HUES48 (cell line): ENCODE measurements at regions not wholly inside any gene's neighbourhood (a gene's known extent, or its start where the extent isn't known, plus 50 kb on each side); places are given as distances from the start of the nearest gene placed in this dataset.

ENCODE experiments used
- H3K27ac ChIP-seq: one replicate; pipeline ENCODE4 v1.7.0; 2013; ENCODE audit warnings: low read depth, low read length, inconsistent platforms
- H3K27me3 ChIP-seq: 2 replicates; pipeline ENCODE4 v1.6.1; 2013; ENCODE audit warnings: mild to moderate bottlenecking, low read length; ENCODE audit not compliant: control insufficient read depth, insufficient read depth
- H3K36me3 ChIP-seq: 2 replicates; pipeline ENCODE4 v1.6.1; 2013; ENCODE audit warnings: low read length; ENCODE audit not compliant: control insufficient read depth, insufficient read depth
- H3K4me1 ChIP-seq: 2 replicates; pipeline ENCODE4 v1.6.1; 2013; ENCODE audit warnings: mild to moderate bottlenecking, low read length; ENCODE audit not compliant: control insufficient read depth, insufficient read depth
- H3K4me3 ChIP-seq: 2 replicates; pipeline ENCODE4 v1.5.1; 2013; ENCODE audit warnings: mild to moderate bottlenecking, low read depth, low read length
- H3K9ac ChIP-seq: 2 replicates; pipeline ENCODE4 v1.6.1; 2013; ENCODE audit warnings: mild to moderate bottlenecking, low read depth, low read length, moderate library complexity
- H3K9me3 ChIP-seq: 2 replicates; pipeline ENCODE4 v1.6.1; 2013; ENCODE audit warnings: low read length; ENCODE audit not compliant: control insufficient read depth, insufficient read depth

DNA sequence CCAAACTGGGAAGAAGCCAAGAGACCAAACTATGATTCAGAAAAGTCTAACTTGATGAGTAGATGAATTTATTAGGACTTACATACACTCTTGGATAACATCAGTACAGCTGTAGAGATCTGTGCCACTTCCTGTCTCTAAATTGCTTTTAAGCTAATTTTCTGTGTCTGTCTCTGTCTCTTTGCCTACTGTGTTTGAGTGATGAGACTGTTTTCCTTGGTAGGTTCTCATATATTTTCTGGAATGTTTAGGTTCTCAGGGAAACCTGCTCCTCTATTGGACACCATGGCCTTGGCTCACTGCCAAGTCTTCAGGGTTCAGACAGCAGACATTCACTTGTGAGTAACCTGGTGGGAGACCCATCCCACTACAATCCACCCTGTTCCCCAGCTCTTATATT lies 103.5 kb upstream of the KIF2B start:
- H3K27me3 ChIP-seq, result no peaks in the 10 kb centered on the region
- H3K9me3 ChIP-seq, result no peaks in the 10 kb centered on the region
- no peaks in the 10 kb centered on the region for H3K36me3 ChIP-seq
- H3K4me1 ChIP-seq, result no peaks in the 10 kb centered on the region
- no peak overlapping the region for H3K27ac ChIP-seq
- H3K9ac ChIP-seq, result no peak overlapping the region
- H3K4me3 ChIP-seq, result no peak overlapping the region

DNA sequence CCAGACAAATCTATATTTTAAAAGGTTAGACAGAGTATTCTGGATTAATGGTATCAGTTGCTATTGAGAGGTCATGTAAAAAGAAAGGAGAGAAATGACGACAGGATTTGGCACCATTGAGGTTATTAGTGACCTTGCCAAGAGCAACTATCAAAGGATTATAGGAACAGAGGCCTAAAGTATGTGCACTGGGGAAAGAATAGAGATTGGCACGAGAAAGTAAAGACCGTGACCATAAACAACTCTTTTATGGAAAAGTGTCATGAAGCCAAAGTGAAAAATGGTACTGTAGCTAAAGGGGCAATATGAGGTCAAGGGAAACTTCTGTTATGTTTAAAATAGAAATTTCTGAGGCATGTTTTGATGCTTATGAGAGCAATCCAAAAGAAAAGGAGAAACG lies 115.2 kb upstream of the KIF2B start:
- no peak overlapping the region for H3K4me3 ChIP-seq
- no peak overlapping the region for H3K27ac ChIP-seq
- no peak overlapping the region for H3K9ac ChIP-seq
- H3K36me3 ChIP-seq, result no peaks in the 10 kb centered on the region
- no peaks in the 10 kb centered on the region for H3K4me1 ChIP-seq
- H3K27me3 ChIP-seq, result no peaks in the 10 kb centered on the region
- no peaks in the 10 kb centered on the region; the same call in none of the 2 replicates for H3K9me3 ChIP-seq

DNA sequence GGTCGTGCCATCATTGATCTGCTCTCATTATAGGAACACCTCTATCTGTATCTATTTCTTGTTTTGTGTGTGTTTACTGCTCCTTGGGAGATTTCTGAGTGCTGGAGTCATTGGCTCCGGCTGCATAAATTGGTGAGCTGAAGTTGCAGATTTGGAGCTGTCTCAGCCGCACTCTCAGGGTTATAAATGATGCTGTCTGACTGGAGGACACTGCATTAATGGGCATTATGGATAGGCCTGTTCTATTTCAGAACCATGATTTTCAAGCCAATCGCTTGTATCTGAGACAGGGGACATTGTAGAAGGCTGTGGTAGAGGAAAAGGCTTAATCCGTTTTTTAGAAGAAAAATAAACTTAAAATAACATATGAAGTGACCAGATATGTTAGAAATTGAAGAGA lies 126.4 kb upstream of the KIF2B start:
- Histone ChIP-seq H3K27ac (no peak overlapping the region), H3K9me3 (no peaks in the 10 kb centered on the region), H3K36me3 (no peaks in the 10 kb centered on the region), H3K27me3 (no peaks in the 10 kb centered on the region), H3K4me1 (no peaks in the 10 kb centered on the region), H3K9ac (no peak overlapping the region), H3K4me3 (no peak overlapping the region)

DNA sequence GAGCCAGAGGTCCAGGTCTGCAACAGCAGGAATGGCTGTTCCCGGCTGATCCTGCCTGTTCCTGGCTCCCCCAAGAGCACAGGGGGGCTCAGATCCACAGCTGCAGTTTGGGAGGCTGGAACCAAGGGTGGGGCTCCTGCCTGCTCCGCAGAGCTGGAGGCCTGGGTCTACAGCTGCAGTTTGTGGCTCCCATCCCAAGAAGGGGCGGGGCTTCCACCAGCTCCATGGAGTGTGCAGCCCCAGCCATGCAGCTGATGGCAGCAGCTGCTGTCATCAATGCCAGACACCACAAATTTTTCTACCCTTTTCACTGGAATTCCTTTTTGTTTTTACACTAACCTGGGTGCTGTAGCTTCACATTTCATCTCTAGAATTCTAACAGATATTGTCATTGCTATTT lies 135.4 kb upstream of the KIF2B start:
- 0 out of 2 replicates have a peak, but pooled peaks cover 8% of the 10 kb centered on the region for H3K9me3 ChIP-seq

DNA sequence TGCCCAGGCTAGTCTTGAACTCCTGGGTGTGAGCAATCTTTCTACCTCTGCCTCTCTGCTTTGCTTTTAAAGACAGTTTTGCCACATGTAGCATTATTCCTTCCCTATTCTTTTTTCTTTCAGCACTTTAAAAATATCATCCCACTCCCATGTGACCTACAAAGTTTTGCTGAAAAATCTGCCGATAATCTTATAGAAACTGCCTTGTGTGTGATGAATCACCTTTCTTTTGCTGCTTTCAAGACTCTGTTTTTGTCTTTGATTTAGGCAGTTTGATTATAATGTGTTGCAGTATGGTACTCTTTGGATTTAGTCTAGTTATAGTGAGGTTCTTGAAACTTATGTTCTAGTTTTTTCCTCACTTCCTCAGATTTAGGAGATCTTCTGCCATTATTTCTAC lies 142.0 kb upstream of the KIF2B start:
- H3K27me3 ChIP-seq, result no peaks in the 10 kb centered on the region
- no peak overlapping the region for H3K4me3 ChIP-seq
- no peak overlapping the region for H3K27ac ChIP-seq
- H3K36me3 ChIP-seq, result no peaks in the 10 kb centered on the region
- H3K9ac ChIP-seq, result no peak overlapping the region
- H3K4me1 ChIP-seq, result no peaks in the 10 kb centered on the region
- H3K9me3 ChIP-seq, result peaks cover 8% of the 10 kb centered on the region

More for the DNA sequence above, 135.4 kb upstream of the KIF2B start:
- Histone ChIP-seq H3K4me1 (no peaks in the 10 kb centered on the region), H3K9ac (no peak overlapping the region), H3K4me3 (no peak overlapping the region), H3K27me3 (no peaks in the 10 kb centered on the region), H3K27ac (no peak overlapping the region), H3K36me3 (no peaks in the 10 kb centered on the region)

DNA sequence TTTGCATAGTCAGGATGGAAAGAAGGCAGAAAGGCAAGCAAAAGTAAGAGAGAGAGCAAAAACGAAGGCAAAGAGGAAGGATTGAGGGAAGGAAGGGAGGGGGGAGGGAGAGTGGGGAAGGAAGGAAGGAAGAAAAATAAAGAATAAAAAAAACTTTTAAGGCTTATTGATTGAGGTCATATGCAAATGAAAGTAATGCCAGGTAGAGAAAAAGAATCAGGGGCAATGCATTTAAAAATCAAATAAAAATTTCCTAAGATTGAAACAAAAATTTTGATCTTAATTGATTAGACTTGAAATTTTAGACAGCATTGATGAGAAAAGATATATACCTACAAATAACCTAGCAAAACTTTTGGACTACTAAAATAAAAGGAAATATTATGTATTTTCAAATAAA lies 153.9 kb upstream of the KIF2B start:
- Histone ChIP-seq H3K27ac (no peak overlapping the region), H3K4me3 (no peak overlapping the region), H3K9me3 (peaks cover 2% of the 10 kb centered on the region; the same call in 1 of the 2 replicates), H3K9ac (no peak overlapping the region), H3K4me1 (no peaks in the 10 kb centered on the region), H3K27me3 (no peaks in the 10 kb centered on the region), H3K36me3 (no peaks in the 10 kb centered on the region)

DNA sequence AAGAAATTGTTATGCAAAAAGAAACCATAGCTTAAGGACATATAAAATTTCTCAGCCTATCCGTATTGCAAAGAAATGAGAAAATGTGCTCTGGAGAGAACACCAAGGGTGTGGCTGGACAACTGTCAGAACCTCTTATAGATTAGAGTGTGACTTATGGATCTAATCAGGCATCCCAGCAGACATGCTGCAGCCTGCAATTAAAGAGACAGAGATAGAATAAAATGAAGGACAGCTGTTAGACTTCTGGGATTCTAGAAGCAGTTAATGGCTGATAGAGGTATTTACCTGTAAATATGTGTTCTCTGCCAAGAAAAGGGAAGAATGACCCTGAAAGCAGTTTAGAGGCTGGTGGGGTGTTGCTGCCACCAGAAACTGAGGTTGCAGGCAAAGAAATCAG lies 160.1 kb upstream of the KIF2B start:
- no peaks in the 10 kb centered on the region for H3K27me3 ChIP-seq
- H3K9ac ChIP-seq, result no peak overlapping the region
- peaks cover 5% of the 10 kb centered on the region; the same call in 1 of the 2 replicates for H3K4me1 ChIP-seq
- H3K27ac ChIP-seq, result no peak overlapping the region
- no peak overlapping the region for H3K4me3 ChIP-seq
- no peaks in the 10 kb centered on the region for H3K36me3 ChIP-seq
- H3K9me3 ChIP-seq, result peaks cover 2% of the 10 kb centered on the region; the same call in 1 of the 2 replicates

DNA sequence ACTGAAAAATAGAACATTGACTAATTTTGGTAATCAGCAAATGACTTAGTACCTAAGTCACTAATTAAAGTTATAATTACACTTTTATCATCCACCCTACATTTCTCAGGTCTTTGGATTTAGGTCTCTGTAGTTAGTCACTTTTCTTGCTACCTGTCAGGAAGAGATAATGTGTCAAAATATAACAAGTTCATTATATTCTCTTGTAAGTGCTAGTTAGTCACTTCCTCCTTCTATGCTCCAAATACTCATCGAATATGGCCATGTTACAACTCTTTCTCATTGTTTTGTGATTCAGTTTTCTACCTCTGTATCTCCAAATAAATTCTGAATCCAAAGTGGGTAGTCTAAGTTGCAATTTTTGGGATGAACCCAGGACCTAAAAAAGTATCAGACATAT lies 163.5 kb upstream of the KIF2B start:
- no peaks in the 10 kb centered on the region for H3K9me3 ChIP-seq
- no peaks in the 10 kb centered on the region for H3K36me3 ChIP-seq
- no peak overlapping the region for H3K27ac ChIP-seq
- no peak overlapping the region for H3K4me3 ChIP-seq
- no peaks in the 10 kb centered on the region for H3K27me3 ChIP-seq
- H3K4me1 ChIP-seq, result peaks cover 5% of the 10 kb centered on the region; the same call in 1 of the 2 replicates
- no peak overlapping the region for H3K9ac ChIP-seq

DNA sequence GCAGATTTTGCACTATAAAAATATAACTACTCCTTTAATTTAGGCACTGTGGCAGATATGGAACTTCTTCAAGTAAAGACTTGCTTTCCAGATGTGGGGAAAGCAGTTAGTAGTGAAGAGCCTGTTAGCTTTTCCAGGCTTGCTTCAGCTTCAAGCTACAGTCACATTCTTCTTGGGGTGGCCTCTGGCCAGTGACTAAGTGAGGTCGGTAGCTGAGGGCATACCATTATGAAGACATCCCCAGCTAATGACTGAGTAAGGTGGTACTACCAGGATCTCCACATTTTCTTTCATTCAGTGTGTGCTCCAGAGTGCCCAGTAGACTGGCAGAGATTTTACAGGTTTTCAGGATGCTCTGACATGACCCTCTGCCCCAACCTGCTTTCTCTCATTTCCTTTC lies 167.1 kb upstream of the KIF2B start:
- H3K27me3 ChIP-seq, result no peaks in the 10 kb centered on the region
- H3K4me1 ChIP-seq, result peaks cover 1% of the 10 kb centered on the region; the same call in 1 of the 2 replicates
- no peak overlapping the region for H3K4me3 ChIP-seq
- no peaks in the 10 kb centered on the region for H3K36me3 ChIP-seq
- no peak overlapping the region for H3K9ac ChIP-seq
- no peaks in the 10 kb centered on the region for H3K9me3 ChIP-seq
- H3K27ac ChIP-seq, result no peak overlapping the region

DNA sequence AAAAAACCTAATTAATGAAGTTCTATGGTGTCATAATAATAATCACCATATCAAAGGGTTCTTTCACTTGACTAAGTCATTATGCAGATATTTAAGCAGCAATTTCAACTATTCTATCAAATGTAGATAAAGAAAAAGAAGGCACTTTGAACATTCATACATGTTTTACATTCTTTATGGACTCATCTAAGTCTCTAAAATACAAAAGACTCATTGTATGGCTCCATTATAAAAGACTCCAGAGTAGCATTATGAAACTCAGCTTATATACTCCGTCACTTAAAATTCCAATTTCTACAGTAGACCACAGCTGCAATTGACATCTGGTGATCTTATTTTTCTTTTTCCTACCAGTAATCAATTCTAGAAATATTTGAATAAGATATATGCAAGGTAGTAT lies 173.5 kb upstream of the KIF2B start:
- Histone ChIP-seq H3K9ac (no peak overlapping the region), H3K4me3 (no peak overlapping the region)

DNA sequence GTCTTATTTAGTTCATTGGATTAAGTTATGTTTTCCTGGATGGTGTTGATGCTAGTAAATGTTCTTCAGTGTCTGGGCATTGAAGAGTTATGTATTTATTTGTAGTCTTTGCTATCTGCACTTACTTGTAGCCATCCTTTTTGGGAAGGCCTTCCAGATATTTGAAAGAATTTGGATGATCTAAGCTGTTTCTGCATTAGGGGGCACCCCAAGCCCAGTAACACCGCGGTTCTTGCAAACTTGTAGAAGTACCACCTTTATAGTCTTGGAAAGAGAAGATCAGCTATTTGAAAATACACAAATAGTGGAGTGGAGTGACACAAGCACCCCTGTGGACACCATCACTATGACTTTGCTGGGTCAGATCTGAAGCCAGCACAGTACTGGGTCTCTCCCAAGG lies 175.9 kb upstream of the KIF2B start:
- H3K9me3 ChIP-seq, result no peaks in the 10 kb centered on the region; the same call in 1 of the 2 replicates
- no peak overlapping the region for H3K27ac ChIP-seq
- no peak overlapping the region for H3K4me3 ChIP-seq
- H3K27me3 ChIP-seq, result no peaks in the 10 kb centered on the region
- H3K9ac ChIP-seq, result no peak overlapping the region
- H3K4me1 ChIP-seq, result peaks cover 2% of the 10 kb centered on the region; the same call in 1 of the 2 replicates
- no peaks in the 10 kb centered on the region for H3K36me3 ChIP-seq

More for the DNA sequence above, 173.5 kb upstream of the KIF2B start:
- Histone ChIP-seq H3K27ac (no peak overlapping the region), H3K27me3 (no peaks in the 10 kb centered on the region), H3K36me3 (no peaks in the 10 kb centered on the region), H3K4me1 (peaks cover 2% of the 10 kb centered on the region; the same call in 1 of the 2 replicates), H3K9me3 (no peaks in the 10 kb centered on the region)

DNA sequence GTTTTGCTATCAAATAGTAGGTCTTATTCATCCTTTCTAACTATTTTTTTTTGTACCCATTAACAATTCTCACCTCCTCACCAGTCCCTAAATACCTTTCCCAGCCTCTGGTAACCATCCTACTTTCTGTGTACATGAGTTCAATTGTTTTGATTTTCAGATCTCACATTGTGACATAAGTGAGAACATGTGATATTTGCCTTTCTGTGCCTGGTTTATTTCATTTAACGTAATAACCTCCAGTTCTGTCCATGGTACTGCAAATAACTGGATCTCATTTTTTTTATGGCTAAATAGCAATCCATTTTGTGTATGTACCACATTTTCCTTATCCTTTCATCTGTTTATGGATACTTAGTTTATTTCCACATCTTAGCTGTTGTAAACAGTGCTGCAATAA lies 181.9 kb upstream of the KIF2B start:
- H3K9ac ChIP-seq, result no peak overlapping the region
- H3K4me1 ChIP-seq, result peaks cover 8% of the 10 kb centered on the region; the same call in 1 of the 2 replicates
- H3K9me3 ChIP-seq, result no peaks in the 10 kb centered on the region; the same call in 1 of the 2 replicates
- H3K27ac ChIP-seq, result no peak overlapping the region
- H3K36me3 ChIP-seq, result no peaks in the 10 kb centered on the region
- H3K4me3 ChIP-seq, result no peak overlapping the region
- no peaks in the 10 kb centered on the region for H3K27me3 ChIP-seq
